Adipose tissue (tissue), 3 donors: ENCODE measurements at regions not wholly inside any gene's neighbourhood (a gene's known extent, or its start where the extent isn't known, plus 50 kb on each side); places are given as distances from the start of the nearest gene placed in this dataset.

Experiments
- H3K27ac ChIP-seq: one replicate; pipeline ENCODE4 v1.5.1; 2013; ENCODE audit warnings: low read depth, low read length
- WGBS, 3 donors: extraction: QIAGEN DNeasy Blood & Tissue Kit; methylation state at CpG; one replicate each; pipeline ENCODE4 v1.1.7; 2013; 5-methylcytosine and 5-hydroxymethylcytosine counted together
- donor health status: healthy with polysubstance abuse.
- donor health status: Bipolar disorder and iron deficiency.
- donor health status: healthy.

- WGBS, 3 donors: 54 to 75% (median 74%) methylated on average over 2 of the region's 2 CpGs
- no peak overlapping the region for H3K27ac ChIP-seq
Observed at GRCh38 chr4:30833206-30833605, 113.0 kb downstream of the PCDH7 start.

- no peak overlapping the region for H3K27ac ChIP-seq
- WGBS, 3 donors: 87 to 92% (median 90%) methylated on average over 11 of the region's 11 CpGs
Observed at GRCh38 chr4:30835044-30835443, 114.9 kb downstream of the PCDH7 start.

DNA sequence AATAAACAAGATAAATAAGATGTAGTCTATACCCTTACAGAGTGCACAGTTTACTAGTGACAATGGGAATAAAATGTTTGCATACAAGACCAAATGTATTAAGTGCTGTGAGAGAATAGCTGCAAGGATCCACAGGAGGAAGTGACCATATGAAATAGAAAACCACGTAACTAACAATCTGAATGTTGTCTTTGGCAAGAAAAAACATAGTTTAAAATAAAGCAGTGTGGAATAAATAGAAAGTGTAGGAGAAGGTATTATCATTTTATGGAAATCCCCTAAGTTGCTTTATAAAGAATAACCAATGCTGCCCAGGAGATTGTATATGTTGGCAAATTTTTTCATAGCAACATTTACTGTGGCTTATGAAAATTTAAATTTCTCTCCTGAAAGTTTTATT is 116.1 kb downstream of the PCDH7 start:
- WGBS, 3 donors: 32 to 64% (median 44%) methylated on average over 1 of the region's 1 CpG

GRCh38 chr4:30837131-30837539 is 117.0 kb downstream of the PCDH7 start:
- 24 to 57% (median 56%) methylated on average over 2 of the region's 2 CpGs for WGBS, 3 donors
- H3K27ac ChIP-seq: no peak overlapping the region

More for the DNA sequence above, 116.1 kb downstream of the PCDH7 start:
- H3K27ac ChIP-seq: no peak overlapping the region

DNA sequence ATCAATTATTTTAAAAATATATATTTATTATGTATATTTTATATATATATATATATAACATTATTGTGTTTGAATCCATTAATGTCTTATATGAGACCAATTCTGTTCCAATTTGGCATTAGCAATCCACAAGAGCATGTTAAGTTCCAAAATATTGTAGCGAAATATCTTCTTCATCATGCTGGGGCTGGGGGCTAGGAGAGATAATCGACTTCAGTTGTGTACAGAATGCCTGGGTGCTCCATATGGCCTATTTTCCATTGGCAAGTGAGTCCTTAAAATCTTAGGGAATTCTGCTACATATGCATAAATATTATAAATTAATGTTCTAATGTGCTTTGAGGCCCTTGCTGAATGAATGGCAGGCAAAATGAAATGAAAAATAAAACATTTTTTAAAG is 117.7 kb downstream of the PCDH7 start:
- 67 to 79% (median 69%) methylated on average over 2 of the region's 2 CpGs for WGBS, 3 donors
- no peak overlapping the region for H3K27ac ChIP-seq

- 43 to 74% (median 72%) methylated on average over 3 of the region's 3 CpGs for WGBS, 3 donors
Observed at GRCh38 chr4:30838331-30838730, 118.2 kb downstream of the PCDH7 start.

GRCh38 chr4:30839583-30840520 is 119.7 kb downstream of the PCDH7 start:
- H3K27ac ChIP-seq: no peak overlapping the region
- 48 to 64% (median 54%) methylated on average over 6 of the region's 6 CpGs for WGBS, 3 donors

More at GRCh38 chr4:30838331-30838730, 118.2 kb downstream of the PCDH7 start:
- H3K27ac ChIP-seq: no peak overlapping the region

DNA sequence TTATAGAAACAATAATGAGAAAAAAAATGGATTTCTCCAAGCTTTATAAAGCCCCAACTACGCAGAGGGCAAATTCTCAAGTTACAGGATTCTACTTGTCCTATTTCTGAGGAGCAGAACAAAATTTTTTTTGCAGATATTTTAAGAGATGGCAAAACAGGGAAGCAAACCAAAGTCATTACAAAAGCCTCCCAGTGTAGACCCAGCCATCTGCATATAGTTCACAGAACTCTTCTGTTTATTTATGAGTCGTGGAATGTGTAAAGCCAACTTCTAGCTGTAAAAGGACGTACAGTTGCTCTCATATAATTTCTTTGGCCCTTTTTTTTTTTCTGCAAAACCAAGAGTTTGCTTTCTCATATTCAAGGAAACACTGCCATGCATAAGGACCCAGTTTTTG is 120.4 kb downstream of the PCDH7 start:
- WGBS, 3 donors: 55 to 88% (median 81%) methylated on average over 3 of the region's 3 CpGs
- H3K27ac ChIP-seq: no peak overlapping the region

GRCh38 chr4:30842142-30842541 is 122.0 kb downstream of the PCDH7 start:
- H3K27ac ChIP-seq: no peak overlapping the region
- WGBS, 3 donors: 88 to 99% (median 92%) methylated on average over 1 of the region's 1 CpG

- 81 to 89% (median 85%) methylated on average over 6 of the region's 6 CpGs for WGBS, 3 donors
- no peak overlapping the region for H3K27ac ChIP-seq
Observed at GRCh38 chr4:30842689-30843088, 122.5 kb downstream of the PCDH7 start.

DNA sequence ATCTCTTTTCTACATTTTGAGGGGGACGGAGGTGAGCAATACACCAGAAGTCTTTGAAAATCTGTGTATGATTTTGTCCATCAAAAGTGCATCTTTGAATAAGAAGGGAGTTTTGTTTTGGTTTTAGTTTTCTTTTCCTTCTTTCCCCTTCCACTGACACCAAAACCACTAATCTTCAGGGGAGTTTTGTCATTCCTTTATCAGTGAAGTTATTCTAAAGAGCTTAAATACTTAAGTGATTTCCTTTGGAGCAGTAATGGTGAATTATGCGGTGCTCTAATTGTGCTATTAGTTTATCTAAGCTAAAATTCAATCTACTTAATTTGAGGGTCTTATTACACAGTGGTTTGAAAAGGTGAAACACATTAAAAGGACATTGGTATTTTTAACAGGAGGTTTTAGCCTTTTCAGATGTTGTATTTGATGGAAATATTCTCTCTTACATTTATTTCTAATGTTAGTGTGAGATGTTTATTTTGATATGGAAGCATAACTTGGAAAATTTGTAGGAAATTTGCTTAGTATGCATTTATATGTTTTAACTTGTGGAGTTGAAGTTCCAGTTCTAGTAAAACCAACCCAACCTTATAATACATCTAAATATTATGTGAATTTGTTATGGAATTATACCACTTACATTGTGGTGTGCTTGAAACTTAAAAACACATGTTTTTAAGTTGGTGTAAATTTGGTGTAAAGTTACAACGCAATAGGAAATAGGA is 124.9 kb downstream of the PCDH7 start:
- WGBS, 3 donors: 79 to 85% (median 83%) methylated on average over 3 of the region's 3 CpGs
- H3K27ac ChIP-seq: no peak overlapping the region

DNA sequence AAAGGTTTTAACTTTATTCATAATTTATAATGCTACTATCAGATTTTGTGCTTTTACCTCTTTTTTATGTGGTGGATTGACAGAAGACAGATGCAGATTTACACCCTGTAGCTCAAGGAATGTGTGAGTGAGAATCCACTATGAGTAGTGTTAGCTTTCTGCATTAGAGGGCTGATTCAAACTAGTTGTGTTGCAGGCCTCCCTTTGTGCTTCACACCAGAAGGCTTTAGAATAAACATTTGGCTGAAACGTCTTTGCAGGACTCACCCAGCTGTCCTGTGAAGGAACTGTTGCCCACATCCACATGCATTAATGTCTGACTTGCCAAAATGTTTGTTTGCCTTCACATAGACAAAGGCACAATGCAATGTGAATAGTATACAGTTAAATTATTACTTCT is 127.0 kb downstream of the PCDH7 start:
- 24 to 59% (median 42%) methylated on average over 1 of the region's 1 CpG for WGBS, 3 donors
- H3K27ac ChIP-seq: no peak overlapping the region

GRCh38 chr4:30847958-30848357 is 127.8 kb downstream of the PCDH7 start:
- no peak overlapping the region for H3K27ac ChIP-seq
- 88 to 95% (median 89%) methylated on average over 1 of the region's 1 CpG for WGBS, 3 donors

DNA sequence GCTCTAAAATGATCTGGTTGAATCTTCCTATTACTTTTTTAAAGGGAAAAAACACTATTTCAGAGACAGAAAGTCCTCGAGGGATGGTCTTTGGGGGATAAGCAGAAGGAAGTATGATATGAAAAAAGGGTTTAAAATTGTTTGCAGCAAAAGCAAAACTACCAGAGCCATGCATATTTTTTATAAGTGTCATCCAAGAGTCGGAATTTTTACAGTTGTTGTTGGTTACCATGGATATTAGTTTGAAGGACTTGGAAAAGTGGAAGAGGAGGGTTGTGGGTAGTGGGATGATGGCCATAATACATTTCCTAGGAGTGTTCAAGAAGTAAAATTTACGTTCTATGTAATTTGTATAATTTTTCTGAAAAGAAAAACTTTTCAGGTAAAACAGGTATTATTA is 134.4 kb downstream of the PCDH7 start:
- 44 to 54% (median 52%) methylated on average over 3 of the region's 3 CpGs for WGBS, 3 donors
- no peak overlapping the region for H3K27ac ChIP-seq

GRCh38 chr4:30855232-30855631 is 135.1 kb downstream of the PCDH7 start:
- WGBS, 3 donors: 79 to 85% (median 80%) methylated on average over 3 of the region's 3 CpGs
- no peak overlapping the region for H3K27ac ChIP-seq

- H3K27ac ChIP-seq: no peak overlapping the region
Observed at GRCh38 chr4:30856795-30857564, 136.8 kb downstream of the PCDH7 start.

GRCh38 chr4:30860978-30861377 is 140.8 kb downstream of the PCDH7 start:
- WGBS, 3 donors: 59 to 80% (median 78%) methylated on average over 3 of the region's 3 CpGs
- H3K27ac ChIP-seq: no peak overlapping the region

More at GRCh38 chr4:30856795-30857564, 136.8 kb downstream of the PCDH7 start:
- 65 to 80% (median 75%) methylated on average over 6 of the region's 6 CpGs for WGBS, 3 donors

- H3K27ac ChIP-seq: no peak overlapping the region
- 69 to 93% (median 86%) methylated on average over 1 of the region's 1 CpG for WGBS, 3 donors
Observed at GRCh38 chr4:30862196-30862595, 142.0 kb downstream of the PCDH7 start.

- 43 to 69% (median 45%) methylated on average over 2 of the region's 2 CpGs for WGBS, 3 donors
- no peak overlapping the region for H3K27ac ChIP-seq
Observed at GRCh38 chr4:30863021-30863420, 142.9 kb downstream of the PCDH7 start.
